Vagina (tissue), 2 donors: ENCODE measurements at regions not wholly inside any gene's neighbourhood (a gene's known extent, or its start where the extent isn't known, plus 50 kb on each side); places are given as distances from the start of the nearest gene placed in this dataset.

ENCODE experiments used
- DNase-seq, 2 donors: peaks; one replicate each; pipeline ENCODE4 v3.0.0-alpha.2; 2017; ENCODE audit errors: extremely low spot score in 2 of 2
- H3K27ac ChIP-seq: fragments of 200-600 bp; sonication (generic); one replicate; pipeline ENCODE4 v1.5.1; 2019
- H3K27me3 ChIP-seq: fragments of 200-600 bp; sonication (generic); one replicate; pipeline ENCODE4 v1.5.1; 2019
- H3K36me3 ChIP-seq, 2 donors: fragments of 200-600 bp; sonication (generic); one replicate each; pipeline ENCODE4 v1.5.1; 2017 to 2019
- H3K4me1 ChIP-seq: fragments of 200-600 bp; sonication (generic); one replicate; pipeline ENCODE4 v1.5.1; 2019
- H3K4me3 ChIP-seq, 2 donors: fragments of 200-600 bp; sonication (generic); 1 replicate in 1 of 2; 2 replicates in 1 of 2; pipeline ENCODE4 v1.5.1; 2016 to 2019
- H3K9me3 ChIP-seq: fragments of 200-600 bp; sonication (generic); one replicate; pipeline ENCODE4 v1.5.1; 2019
- CTCF ChIP-seq, 3 experiments: fragments of 450-650 bp in 2 of 3; fragments of 200-600 bp in 1 of 3; sonication (generic) in 1 of 3; IDR thresholded peaks; one replicate each; pipeline ENCODE4 v1.5.1; 2017 to 2019; ENCODE audit warnings: antibody characterized with exemption in 3 of 3, mild to moderate bottlenecking in 2 of 3, moderate library complexity in 2 of 3
- POLR2A ChIP-seq, 2 donors: fragments of 450-650 bp; IDR thresholded peaks; one replicate each; pipeline ENCODE4 v1.6.1; 2017; ENCODE audit warnings: antibody characterized with exemption in 2 of 2, mild to moderate bottlenecking in 2 of 2, moderate library complexity in 2 of 2
- POLR2AphosphoS5 ChIP-seq, 2 donors: sonication (generic); formaldehyde crosslinking; IDR thresholded peaks; one replicate each; pipeline ENCODE4 v1.9.0; 2017; ENCODE audit warnings: antibody characterized with exemption in 2 of 2, mild to moderate bottlenecking in 2 of 2, low read depth in 1 of 2; ENCODE audit not compliant: insufficient read depth in 1 of 2
- intact Hi-C: fragments of 100-400 bp; cut with DNase I; formaldehyde crosslinking; loops from one replicate; pipeline ENCODE4 v1.15.1; 2023

- H3K27me3 ChIP-seq = no peaks in the 10 kb centered on the region
- no peaks in the 10 kb centered on the region for H3K36me3 ChIP-seq
- intact Hi-C loops = no loop called here
- no peak overlapping the region for H3K27ac ChIP-seq
- H3K4me3 ChIP-seq = no peak overlapping the region
- H3K4me1 ChIP-seq = no peaks in the 10 kb centered on the region
- no peak for TF ChIP-seq POLR2AphosphoS5 (IDR thresholded peaks at IDR 0.05; ENCODE audit: insufficient read depth in 1 of 2, low read depth in 1 of 2)
- TF ChIP-seq POLR2A (IDR thresholded peaks at IDR 0.05) = no peak
- no peak for TF ChIP-seq CTCF (IDR thresholded peaks at IDR 0.05)
- H3K9me3 ChIP-seq = no peaks in the 10 kb centered on the region
- DNase-seq = no peak
Observed at GRCh38 chr7:67566101-67566500, 569.5 kb downstream of the TYW1 start.

DNA sequence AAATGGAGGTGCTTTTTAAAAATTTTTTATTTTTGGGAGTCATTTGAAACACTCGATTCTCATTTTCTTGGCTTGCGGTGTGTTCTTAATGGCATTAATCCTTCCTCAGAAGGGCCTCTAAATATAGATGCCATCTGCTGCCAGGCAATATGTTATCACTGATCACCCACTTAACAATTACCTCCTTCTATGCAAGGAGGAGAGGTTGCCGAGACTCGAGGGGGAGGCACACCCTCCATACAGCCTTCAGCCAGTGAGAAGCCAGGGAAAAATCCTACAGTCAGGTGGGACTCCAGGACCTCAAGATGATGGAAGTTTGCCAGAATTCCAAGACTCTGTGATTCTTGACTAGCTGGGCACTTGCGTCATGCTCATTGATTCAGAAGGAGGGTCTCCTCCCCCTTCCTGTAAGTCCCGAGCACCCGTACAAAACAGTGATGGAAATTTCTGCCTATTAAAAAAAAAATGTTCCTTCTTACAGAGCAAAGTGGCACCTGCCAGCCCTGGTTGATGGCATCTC, 574.5 kb downstream of the TYW1 start:
- intact Hi-C loops = no loop called here

DNA sequence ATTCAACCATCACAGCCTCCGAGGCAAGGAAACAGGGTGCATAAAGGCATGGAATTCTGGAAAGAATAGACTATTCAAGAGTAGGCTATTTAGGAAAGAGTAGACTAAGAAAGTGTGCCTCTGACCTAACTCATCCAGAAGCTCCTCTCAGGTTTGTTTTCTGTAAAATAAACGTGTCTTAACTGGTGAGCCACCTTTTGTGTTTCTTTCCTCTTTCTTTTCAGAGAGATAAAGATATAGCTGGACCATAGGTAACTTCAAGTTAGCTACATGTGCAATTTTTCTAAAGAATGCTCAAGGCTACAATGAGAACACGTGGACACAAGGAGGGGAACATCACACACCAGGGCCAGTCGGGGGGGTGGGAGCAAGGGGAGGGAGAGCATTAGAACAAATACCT, 577.0 kb downstream of the TYW1 start:
- DNase-seq = no peak

More for the DNA sequence above, 574.5 kb downstream of the TYW1 start:
- Histone ChIP-seq H3K27ac (no peak overlapping the region), H3K4me1 (no peaks in the 10 kb centered on the region), H3K27me3 (no peaks in the 10 kb centered on the region), H3K9me3 (no peaks in the 10 kb centered on the region), H3K4me3 (no peak overlapping the region), H3K36me3 (no peaks in the 10 kb centered on the region)
- DNase-seq = no peak
- TF ChIP-seq POLR2A (IDR thresholded peaks at IDR 0.05) = no peak
- no peak for TF ChIP-seq POLR2AphosphoS5 (IDR thresholded peaks at IDR 0.05; ENCODE audit: insufficient read depth in 1 of 2, low read depth in 1 of 2)
- TF ChIP-seq CTCF (IDR thresholded peaks at IDR 0.05) = no peak

DNA sequence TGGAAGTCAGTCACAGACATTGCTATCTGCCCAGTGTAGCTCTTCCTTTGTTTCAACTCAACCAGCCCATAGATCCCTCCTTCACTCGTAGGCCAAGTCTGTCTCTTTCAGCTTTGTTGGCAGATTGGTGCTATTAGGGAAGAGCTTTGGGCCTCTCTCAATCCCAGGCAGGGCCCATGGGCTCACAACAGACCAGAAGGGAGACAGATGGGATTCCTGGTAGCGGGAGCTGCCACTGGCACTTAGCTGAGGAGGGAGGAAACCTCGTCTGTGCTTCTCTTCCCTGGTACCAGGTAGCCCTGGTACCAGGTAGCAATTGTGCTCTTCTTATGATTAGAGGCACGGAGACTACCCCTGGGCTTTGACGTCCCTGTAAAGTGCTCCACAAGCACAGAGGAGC, 592.0 kb downstream of the TYW1 start:
- Histone ChIP-seq H3K9me3 (peaks cover under 1% of the 10 kb centered on the region), H3K27ac (no peak overlapping the region), H3K27me3 (no peaks in the 10 kb centered on the region), H3K4me1 (no peaks in the 10 kb centered on the region), H3K36me3 (no peaks in the 10 kb centered on the region), H3K4me3 (no peak overlapping the region)
- intact Hi-C loops = no loop called here
- DNase-seq = no peak
- TF ChIP-seq POLR2AphosphoS5 (IDR thresholded peaks at IDR 0.05; ENCODE audit: insufficient read depth in 1 of 2, low read depth in 1 of 2) = no peak
- no peak for TF ChIP-seq POLR2A (IDR thresholded peaks at IDR 0.05)
- no peak for TF ChIP-seq CTCF (IDR thresholded peaks at IDR 0.05)

More for the DNA sequence above, 577.0 kb downstream of the TYW1 start:
- Histone ChIP-seq H3K4me3 (no peak overlapping the region), H3K4me1 (no peaks in the 10 kb centered on the region), H3K27ac (no peak overlapping the region), H3K9me3 (no peaks in the 10 kb centered on the region), H3K27me3 (no peaks in the 10 kb centered on the region), H3K36me3 (no peaks in the 10 kb centered on the region)
- no peak for TF ChIP-seq POLR2AphosphoS5 (IDR thresholded peaks at IDR 0.05; ENCODE audit: insufficient read depth in 1 of 2, low read depth in 1 of 2)
- TF ChIP-seq POLR2A (IDR thresholded peaks at IDR 0.05) = no peak
- no peak for TF ChIP-seq CTCF (IDR thresholded peaks at IDR 0.05)
- intact Hi-C loops = no loop called here

DNA sequence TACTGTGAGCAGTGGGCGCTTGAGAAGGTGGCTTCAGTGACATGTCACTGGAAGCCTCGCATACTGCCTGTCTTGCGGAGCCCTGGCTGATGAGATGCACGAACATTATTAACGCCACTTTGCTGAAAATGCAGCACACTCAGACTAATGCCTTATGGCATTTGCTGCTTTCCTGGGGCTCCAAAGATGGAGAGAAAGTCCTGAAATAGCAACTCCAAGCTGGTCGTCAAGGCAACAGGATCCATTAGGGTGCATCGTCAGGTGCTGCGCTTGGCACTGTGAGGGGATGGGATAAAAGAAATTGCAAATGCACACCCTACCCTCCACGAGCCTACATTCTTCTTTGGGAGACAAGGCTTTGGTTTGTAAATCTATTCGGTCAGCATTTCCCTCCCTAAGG, 592.5 kb downstream of the TYW1 start:
- no peaks in the 10 kb centered on the region for H3K4me1 ChIP-seq
- intact Hi-C loops = no loop called here
- H3K36me3 ChIP-seq = no peaks in the 10 kb centered on the region
- no peaks in the 10 kb centered on the region for H3K27me3 ChIP-seq
- no peaks in the 10 kb centered on the region for H3K9me3 ChIP-seq
- TF ChIP-seq CTCF (IDR thresholded peaks at IDR 0.05) (no peak), POLR2A (IDR thresholded peaks at IDR 0.05) (no peak), POLR2AphosphoS5 (IDR thresholded peaks at IDR 0.05; ENCODE audit: insufficient read depth in 1 of 2, low read depth in 1 of 2) (no peak)
- H3K27ac ChIP-seq = no peak overlapping the region
- no peak overlapping the region for H3K4me3 ChIP-seq
- DNase-seq = no peak
